ENCODE measurements at regions not wholly inside any gene's neighbourhood (a gene's known extent, or its start where the extent isn't known, plus 50 kb on each side); places are given as distances from the start of the nearest gene placed in this dataset.

DNA sequence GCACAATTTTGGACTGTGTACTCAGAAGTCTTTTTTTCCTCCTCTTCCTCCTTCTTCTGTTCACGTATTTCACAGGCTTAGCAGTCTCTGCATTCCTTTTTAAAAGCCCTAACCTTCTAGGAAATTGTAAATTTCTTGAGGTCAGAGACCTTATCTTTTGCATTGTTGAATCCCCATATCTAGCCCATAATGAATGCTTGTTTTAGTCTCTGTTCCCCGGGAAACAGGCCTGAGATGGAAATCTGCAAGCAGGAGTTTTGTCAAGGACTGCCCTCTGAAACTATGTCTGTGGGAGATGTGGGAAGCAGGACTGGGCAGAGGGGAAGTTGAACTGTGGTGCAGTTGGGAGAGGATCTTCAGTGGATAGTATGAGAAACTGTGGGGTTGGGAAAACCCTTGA, 272.2 kb upstream of the DAB1 start:
- Mint-ChIP-seq H3K4me1 (ENCODE audit: low read depth) (no peaks in the 10 kb centered on the region), H3K9me3 (peaks cover 21% of the 10 kb centered on the region), H3K27ac (no peak overlapping the region), H3K4me3 (no peak overlapping the region), H3K36me3 (peaks cover 1% of the 10 kb centered on the region), H3K27me3 (no peaks in the 10 kb centered on the region)
- intact Hi-C loops (cut with micrococcal nuclease), result no loop called here
- CTCF ChIA-PET, result no interaction called here
- DNase-seq, result no peak
- POLR2A ChIA-PET, result no interaction called here

GRCh38 chr1:57686306-57686705, 262.4 kb upstream of the DAB1 start:
- ChIA-PET POLR2A (no interaction called here), CTCF (no interaction called here)
- Mint-ChIP-seq H3K36me3 (no peaks in the 10 kb centered on the region), H3K9me3 (peaks cover 29% of the 10 kb centered on the region), H3K27me3 (no peaks in the 10 kb centered on the region), H3K4me3 (no peak overlapping the region), H3K4me1 (ENCODE audit: low read depth) (no peaks in the 10 kb centered on the region), H3K27ac (no peak overlapping the region)
- intact Hi-C loops (cut with micrococcal nuclease), result no loop called here
- no peak for DNase-seq

DNA sequence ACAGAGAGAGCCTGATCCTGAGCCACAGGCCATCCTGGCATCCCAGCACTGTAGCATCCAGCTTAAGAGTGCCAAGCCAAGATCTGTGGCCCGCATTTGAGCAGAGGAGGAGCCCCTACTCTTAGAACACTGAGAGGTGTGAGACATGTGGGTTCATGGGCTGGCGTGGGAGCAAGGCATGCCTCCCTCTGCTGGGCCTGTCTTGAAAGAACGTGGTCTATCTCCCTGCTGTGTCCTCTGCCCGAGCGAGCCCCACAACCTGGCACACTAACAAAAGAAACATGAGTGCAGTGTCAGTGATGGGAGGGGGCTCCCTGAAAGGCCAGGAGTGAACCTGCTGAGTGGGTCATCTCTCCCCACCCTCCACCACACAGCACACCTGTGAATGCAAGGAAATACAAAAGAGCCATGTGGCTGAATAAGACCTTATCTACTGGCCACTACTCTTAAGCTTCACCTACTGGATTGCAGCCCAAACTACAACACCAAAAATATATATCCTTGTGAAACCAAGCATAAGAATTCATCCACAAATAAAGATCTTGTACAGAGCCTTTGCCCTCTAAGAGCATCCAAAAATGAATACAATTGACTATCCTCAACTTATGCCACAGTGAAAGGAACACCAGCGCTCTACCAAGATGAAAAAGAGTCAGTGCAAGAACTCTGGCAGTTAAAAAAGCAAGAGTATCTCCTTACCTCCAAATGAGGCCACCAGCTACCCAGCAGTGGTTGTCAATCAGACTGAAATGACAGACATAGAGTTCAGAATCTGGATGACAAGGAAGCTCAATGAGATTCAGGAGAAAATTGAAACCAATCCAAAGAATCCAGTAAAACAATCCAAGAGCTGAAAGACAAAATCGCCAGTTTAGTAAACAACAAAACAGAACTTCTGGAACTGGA, 259.4 kb upstream of the DAB1 start:
- ChIA-PET CTCF (no interaction called here), POLR2A (no interaction called here)
- Mint-ChIP-seq H3K4me1 (ENCODE audit: low read depth) (no peaks in the 10 kb centered on the region), H3K9me3 (peaks cover 22% of the 10 kb centered on the region), H3K27ac (no peak overlapping the region), H3K4me3 (no peak overlapping the region), H3K27me3 (no peaks in the 10 kb centered on the region), H3K36me3 (no peaks in the 10 kb centered on the region)
- intact Hi-C loops (cut with micrococcal nuclease), result no loop called here
- no peak for DNase-seq

DNA sequence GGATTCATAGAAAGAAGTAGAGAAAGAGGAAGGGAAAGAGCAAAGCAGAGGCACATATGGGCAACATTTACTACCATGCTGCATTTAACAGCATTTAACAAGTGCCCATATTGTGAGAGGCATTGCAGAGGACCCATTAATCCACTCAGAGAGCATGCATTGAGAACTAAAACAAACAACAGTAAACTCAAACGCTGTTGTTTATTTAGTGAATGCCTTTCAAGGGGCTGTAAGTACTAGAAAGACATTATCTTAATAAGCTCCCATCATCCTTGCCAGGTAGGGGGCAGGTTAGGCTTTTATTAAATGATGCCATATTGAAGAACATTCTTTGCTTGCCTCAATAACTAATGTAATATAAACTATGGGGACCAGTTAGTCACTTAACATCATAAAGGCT, 254.3 kb upstream of the DAB1 start:
- ChIA-PET POLR2A (no interaction called here), CTCF (no interaction called here)
- no peak for DNase-seq
- H3K36me3 Mint-ChIP-seq, result no peaks in the 10 kb centered on the region
- intact Hi-C loops (cut with micrococcal nuclease), result no loop called here
- H3K9me3 Mint-ChIP-seq, result peaks cover 5% of the 10 kb centered on the region
- no peaks in the 10 kb centered on the region for H3K27me3 Mint-ChIP-seq
- H3K4me1 Mint-ChIP-seq (ENCODE audit: low read depth), result no peaks in the 10 kb centered on the region
- no peak overlapping the region for H3K4me3 Mint-ChIP-seq
- no peak overlapping the region for H3K27ac Mint-ChIP-seq

GRCh38 chr1:57675776-57676175, 251.9 kb upstream of the DAB1 start:
- H3K27me3 Mint-ChIP-seq, result no peaks in the 10 kb centered on the region
- H3K4me1 Mint-ChIP-seq (ENCODE audit: low read depth), result no peaks in the 10 kb centered on the region
- peaks cover 5% of the 10 kb centered on the region for H3K9me3 Mint-ChIP-seq
- no peak overlapping the region for H3K4me3 Mint-ChIP-seq
- H3K27ac Mint-ChIP-seq, result no peak overlapping the region
- H3K36me3 Mint-ChIP-seq, result no peaks in the 10 kb centered on the region
- ChIA-PET POLR2A (no interaction called here), CTCF (no interaction called here)
- DNase-seq, result no peak
- intact Hi-C loops (cut with micrococcal nuclease), result no loop called here

GRCh38 chr1:57674801-57675200, 250.9 kb upstream of the DAB1 start:
- no peaks in the 10 kb centered on the region for H3K36me3 Mint-ChIP-seq
- ChIA-PET CTCF (no interaction called here), POLR2A (no interaction called here)
- no peaks in the 10 kb centered on the region for H3K9me3 Mint-ChIP-seq
- no peaks in the 10 kb centered on the region for H3K4me1 Mint-ChIP-seq (ENCODE audit: low read depth)
- no peak for DNase-seq
- H3K27ac Mint-ChIP-seq, result no peak overlapping the region
- H3K4me3 Mint-ChIP-seq, result no peak overlapping the region
- intact Hi-C loops (cut with micrococcal nuclease), result no loop called here
- no peaks in the 10 kb centered on the region for H3K27me3 Mint-ChIP-seq

DNA sequence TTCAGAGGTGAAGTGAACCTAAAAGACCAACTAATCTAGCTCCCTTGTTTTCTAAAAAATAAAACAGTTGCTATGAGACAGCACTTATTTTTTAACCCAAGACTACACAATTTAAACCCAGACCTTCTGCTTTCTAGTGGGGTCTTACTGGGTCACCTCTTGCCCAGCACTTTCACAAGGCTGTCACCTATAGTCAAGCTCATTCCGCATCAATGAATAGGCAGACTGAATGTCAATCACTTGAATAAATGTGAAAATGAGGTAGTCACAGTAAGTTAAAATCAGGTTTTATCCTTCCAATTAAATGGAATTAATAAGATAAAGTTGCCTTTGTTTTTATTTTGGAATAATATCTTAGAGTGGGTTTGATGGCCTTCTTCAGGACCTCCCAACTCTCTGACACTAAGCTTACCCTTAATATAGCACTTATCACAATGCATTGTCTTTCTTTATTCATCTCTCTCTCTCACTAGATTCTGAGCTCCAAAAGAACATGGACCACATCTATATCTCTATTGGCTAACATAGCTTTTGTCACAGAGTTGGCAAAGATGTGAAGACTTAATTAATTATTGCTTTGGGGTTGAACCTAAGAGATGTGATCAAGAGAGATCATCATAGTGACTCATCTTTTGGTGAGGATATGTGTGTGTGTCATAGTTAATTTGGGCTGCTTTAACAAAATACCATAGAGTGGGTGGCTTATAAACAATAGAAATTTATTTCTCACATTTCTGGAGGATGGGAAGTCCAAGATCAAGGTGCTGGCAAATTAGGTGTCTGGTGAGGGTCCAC, 248.7 kb upstream of the DAB1 start:
- ChIA-PET POLR2A (no interaction called here), CTCF (no interaction called here)
- intact Hi-C loops (cut with micrococcal nuclease), result no loop called here
- Mint-ChIP-seq H3K36me3 (no peaks in the 10 kb centered on the region), H3K4me1 (ENCODE audit: low read depth) (no peaks in the 10 kb centered on the region), H3K9me3 (no peaks in the 10 kb centered on the region), H3K27ac (no peak overlapping the region), H3K27me3 (no peaks in the 10 kb centered on the region), H3K4me3 (no peak overlapping the region)
- DNase-seq, result no peak

DNA sequence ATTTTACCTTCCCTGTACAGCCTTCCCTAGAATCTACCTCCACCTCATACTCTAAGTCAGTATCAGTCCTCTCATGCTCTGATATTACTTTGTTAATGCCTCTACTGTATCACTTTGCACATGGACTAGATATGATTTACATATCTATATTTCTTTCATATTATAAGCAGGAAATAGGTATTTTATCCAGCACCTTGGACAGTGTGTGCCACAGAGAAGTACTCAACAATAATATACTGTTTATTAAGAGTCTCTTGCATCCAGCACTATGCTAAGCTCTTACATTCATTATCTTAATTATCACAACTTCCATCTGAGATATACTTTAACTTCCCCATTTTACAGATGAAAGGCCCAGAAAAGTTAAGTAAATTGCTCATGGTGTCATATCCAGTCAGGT, 247.9 kb upstream of the DAB1 start:
- Mint-ChIP-seq H3K4me3 (no peak overlapping the region), H3K4me1 (ENCODE audit: low read depth) (no peaks in the 10 kb centered on the region), H3K9me3 (no peaks in the 10 kb centered on the region), H3K27me3 (no peaks in the 10 kb centered on the region), H3K36me3 (no peaks in the 10 kb centered on the region), H3K27ac (no peak overlapping the region)
- intact Hi-C loops (cut with micrococcal nuclease), result no loop called here
- ChIA-PET POLR2A (no interaction called here), CTCF (no interaction called here)
- DNase-seq, result no peak

- POLR2A ChIA-PET, result no interaction called here
- CTCF ChIA-PET, result no interaction called here
- Mint-ChIP-seq H3K36me3 (no peaks in the 10 kb centered on the region), H3K4me1 (ENCODE audit: low read depth) (no peaks in the 10 kb centered on the region), H3K4me3 (no peak overlapping the region), H3K27me3 (no peaks in the 10 kb centered on the region), H3K9me3 (no peaks in the 10 kb centered on the region), H3K27ac (no peak overlapping the region)
- no peak for DNase-seq
- intact Hi-C loops (cut with micrococcal nuclease), result no loop called here
Measured at GRCh38 chr1:57659804-57660203, 235.9 kb upstream of the DAB1 start.

DNA sequence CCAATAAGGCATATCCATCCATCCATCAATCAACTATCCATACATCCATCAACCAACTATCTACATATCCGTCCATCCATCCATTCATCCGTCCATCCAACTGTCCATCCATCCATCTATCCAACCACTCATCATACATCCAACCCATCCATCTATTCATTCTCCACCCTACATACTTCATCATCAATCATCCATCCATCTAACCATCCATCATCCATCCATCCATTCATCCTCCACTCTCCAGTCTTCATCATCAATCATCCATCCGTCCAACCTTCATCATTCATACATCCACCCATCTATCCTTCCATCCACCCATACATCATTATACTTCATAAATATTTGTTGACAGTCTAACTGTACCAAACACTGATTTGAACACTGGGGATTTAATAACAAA, 231.3 kb upstream of the DAB1 start:
- intact Hi-C loops (cut with micrococcal nuclease), result no loop called here
- no peak overlapping the region for H3K4me3 Mint-ChIP-seq

GRCh38 chr1:57644667-57645066, 220.8 kb upstream of the DAB1 start:
- Mint-ChIP-seq H3K36me3 (no peaks in the 10 kb centered on the region), H3K27ac (no peak overlapping the region), H3K9me3 (peaks cover 2% of the 10 kb centered on the region), H3K4me3 (no peak overlapping the region), H3K27me3 (peaks cover 4% of the 10 kb centered on the region), H3K4me1 (ENCODE audit: low read depth) (no peaks in the 10 kb centered on the region)
- no peak for DNase-seq
- intact Hi-C loops (cut with micrococcal nuclease), result no loop called here
- ChIA-PET POLR2A (no interaction called here), CTCF (no interaction called here)

More for the DNA sequence above, 231.3 kb upstream of the DAB1 start:
- Mint-ChIP-seq H3K9me3 (peaks cover 3% of the 10 kb centered on the region), H3K27ac (no peak overlapping the region), H3K36me3 (no peaks in the 10 kb centered on the region), H3K4me1 (ENCODE audit: low read depth) (no peaks in the 10 kb centered on the region), H3K27me3 (no peaks in the 10 kb centered on the region)
- ChIA-PET POLR2A (no interaction called here), CTCF (no interaction called here)
- no peak for DNase-seq

DNA sequence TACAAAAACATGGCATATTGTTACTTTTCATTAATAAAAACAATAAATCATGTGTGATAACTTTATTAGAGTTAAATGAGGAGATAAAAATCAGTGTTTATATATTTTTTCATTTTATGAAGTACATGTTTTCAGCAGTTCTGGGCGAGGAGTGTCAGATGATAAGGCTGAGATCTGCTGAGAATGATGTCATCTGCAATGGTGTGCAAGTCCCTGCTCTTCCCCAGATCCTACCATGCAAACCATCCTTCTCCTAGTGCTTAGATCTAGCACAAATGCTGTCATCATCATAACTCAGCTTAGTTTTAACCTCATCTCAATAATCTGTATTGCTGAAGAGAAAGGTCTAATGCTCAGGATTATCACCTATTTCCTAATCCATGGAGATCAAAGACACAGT, 214.4 kb upstream of the DAB1 start:
- no peaks in the 10 kb centered on the region for H3K4me1 Mint-ChIP-seq (ENCODE audit: low read depth)
- no peak for DNase-seq

DNA sequence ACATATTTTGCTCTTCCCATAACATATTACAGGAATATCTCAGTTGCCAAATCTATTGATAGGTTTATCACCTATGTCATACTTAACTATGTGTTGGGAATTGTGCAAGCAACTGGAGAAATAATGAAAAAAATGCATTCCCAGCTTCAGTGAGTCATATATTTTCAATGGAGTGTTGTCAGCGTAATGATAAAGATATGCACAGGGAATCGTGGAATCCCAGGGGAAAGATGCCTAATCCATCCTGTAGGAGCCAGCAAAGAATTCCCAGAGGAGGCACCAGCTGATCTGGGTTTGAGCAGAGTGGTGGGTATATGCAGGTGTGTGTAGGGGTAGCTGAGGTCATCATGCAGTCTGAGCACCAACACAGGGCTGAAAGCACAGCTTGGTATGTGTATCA, 213.3 kb upstream of the DAB1 start:
- Mint-ChIP-seq H3K36me3 (no peaks in the 10 kb centered on the region), H3K27me3 (peaks cover 4% of the 10 kb centered on the region), H3K4me3 (no peak overlapping the region), H3K27ac (no peak overlapping the region), H3K4me1 (ENCODE audit: low read depth) (no peaks in the 10 kb centered on the region), H3K9me3 (peaks cover 2% of the 10 kb centered on the region)
- POLR2A ChIA-PET, result no interaction called here
- DNase-seq, result no peak
- intact Hi-C loops (cut with micrococcal nuclease), result no loop called here
- CTCF ChIA-PET, result no interaction called here

More for the DNA sequence above, 214.4 kb upstream of the DAB1 start:
- Mint-ChIP-seq H3K27ac (no peak overlapping the region), H3K36me3 (no peaks in the 10 kb centered on the region), H3K27me3 (peaks cover 4% of the 10 kb centered on the region), H3K4me3 (no peak overlapping the region), H3K9me3 (peaks cover 2% of the 10 kb centered on the region)
- ChIA-PET POLR2A (no interaction called here), CTCF (no interaction called here)
- intact Hi-C loops (cut with micrococcal nuclease), result no loop called here
